Upper lobe of right lung (tissue), 1 donor: ENCODE measurements at regions not wholly inside any gene's neighbourhood (a gene's known extent, or its start where the extent isn't known, plus 50 kb on each side); places are given as distances from the start of the nearest gene placed in this dataset.

Experiments
- ATAC-seq: fragments of 200-7000 bp; cut with Tn5 transposase; one replicate; pipeline ENCODE4 v1.9.1; 2020; ENCODE audit warnings: mild to moderate bottlenecking, moderate library complexity
- DNase-seq: peaks from one replicate; pipeline ENCODE4 v3.0.0-alpha.2; 2020
- H3K27ac ChIP-seq: fragments of 200-600 bp; one replicate; pipeline ENCODE4 v1.8.0; 2022
- H3K27me3 ChIP-seq: fragments of 200-600 bp; one replicate; pipeline ENCODE4 v1.8.0; 2022; ENCODE audit warnings: mild to moderate bottlenecking
- H3K36me3 ChIP-seq: fragments of 200-600 bp; one replicate; pipeline ENCODE4 v1.8.0; 2022
- H3K4me1 ChIP-seq: fragments of 200-600 bp; one replicate; pipeline ENCODE4 v1.8.0; 2022
- H3K4me3 ChIP-seq: fragments of 200-600 bp; one replicate; pipeline ENCODE4 v1.8.0; 2022; ENCODE audit warnings: mild to moderate bottlenecking
- H3K9me3 ChIP-seq: fragments of 200-600 bp; one replicate; pipeline ENCODE4 v1.8.0; 2022
- intact Hi-C: fragments of 100-400 bp; cut with DNase I; formaldehyde crosslinking; loops from one replicate; pipeline ENCODE4 v1.11.0; 2022
- TF ChIP-seq, protein P1 (sequence below): fragments of 200-600 bp; IDR thresholded peaks from one replicate; pipeline ENCODE4 v1.8.0; 2022; ENCODE audit warnings: antibody characterized with exemption
- donor health status: DM: no; HTN: yes; CAD: no; lungs with severe emphysema.

GRCh38 chr6:3584606-3585005 is 127.8 kb upstream of the SLC22A23 start:
- H3K9me3 ChIP-seq, result no peaks in the 10 kb centered on the region
- intact Hi-C loops, result no loop called here
- H3K27me3 ChIP-seq, result no peaks in the 10 kb centered on the region
- TF ChIP-seq, protein P1, sequence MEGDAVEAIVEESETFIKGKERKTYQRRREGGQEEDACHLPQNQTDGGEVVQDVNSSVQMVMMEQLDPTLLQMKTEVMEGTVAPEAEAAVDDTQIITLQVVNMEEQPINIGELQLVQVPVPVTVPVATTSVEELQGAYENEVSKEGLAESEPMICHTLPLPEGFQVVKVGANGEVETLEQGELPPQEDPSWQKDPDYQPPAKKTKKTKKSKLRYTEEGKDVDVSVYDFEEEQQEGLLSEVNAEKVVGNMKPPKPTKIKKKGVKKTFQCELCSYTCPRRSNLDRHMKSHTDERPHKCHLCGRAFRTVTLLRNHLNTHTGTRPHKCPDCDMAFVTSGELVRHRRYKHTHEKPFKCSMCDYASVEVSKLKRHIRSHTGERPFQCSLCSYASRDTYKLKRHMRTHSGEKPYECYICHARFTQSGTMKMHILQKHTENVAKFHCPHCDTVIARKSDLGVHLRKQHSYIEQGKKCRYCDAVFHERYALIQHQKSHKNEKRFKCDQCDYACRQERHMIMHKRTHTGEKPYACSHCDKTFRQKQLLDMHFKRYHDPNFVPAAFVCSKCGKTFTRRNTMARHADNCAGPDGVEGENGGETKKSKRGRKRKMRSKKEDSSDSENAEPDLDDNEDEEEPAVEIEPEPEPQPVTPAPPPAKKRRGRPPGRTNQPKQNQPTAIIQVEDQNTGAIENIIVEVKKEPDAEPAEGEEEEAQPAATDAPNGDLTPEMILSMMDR, result no peak
- no peak for DNase-seq
- H3K36me3 ChIP-seq, result no peaks in the 10 kb centered on the region
- no peak overlapping the region for H3K27ac ChIP-seq
- no peak overlapping the region for H3K4me3 ChIP-seq
- ATAC-seq, result no peak
- H3K4me1 ChIP-seq, result no peaks in the 10 kb centered on the region

DNA sequence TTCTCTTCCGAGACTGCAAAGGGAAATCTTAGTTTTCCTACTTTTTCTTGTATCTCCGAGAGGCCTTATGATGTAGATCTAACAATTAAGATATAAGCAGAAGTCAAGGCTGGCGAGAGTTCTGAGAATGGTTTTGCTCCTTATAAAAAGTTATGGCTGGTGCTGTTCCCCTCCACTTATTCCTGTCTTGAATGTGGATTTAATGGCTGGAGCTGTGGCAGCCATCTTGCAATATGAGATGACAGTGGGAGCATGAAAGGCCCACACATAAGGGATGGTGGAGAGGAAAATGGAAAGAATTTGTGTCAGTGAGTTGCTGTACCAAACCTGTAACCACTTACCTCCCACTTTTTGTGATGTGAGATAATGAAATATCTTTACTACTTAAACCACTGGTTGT is 124.6 kb upstream of the SLC22A23 start:
- Histone ChIP-seq H3K36me3 (no peaks in the 10 kb centered on the region), H3K4me3 (no peak overlapping the region), H3K27ac (no peak overlapping the region), H3K9me3 (no peaks in the 10 kb centered on the region), H3K27me3 (no peaks in the 10 kb centered on the region), H3K4me1 (no peaks in the 10 kb centered on the region)
- intact Hi-C loops, result no loop called here
- DNase-seq (no peak), ATAC-seq (no peak)
- TF ChIP-seq, protein P1, result no peak

DNA sequence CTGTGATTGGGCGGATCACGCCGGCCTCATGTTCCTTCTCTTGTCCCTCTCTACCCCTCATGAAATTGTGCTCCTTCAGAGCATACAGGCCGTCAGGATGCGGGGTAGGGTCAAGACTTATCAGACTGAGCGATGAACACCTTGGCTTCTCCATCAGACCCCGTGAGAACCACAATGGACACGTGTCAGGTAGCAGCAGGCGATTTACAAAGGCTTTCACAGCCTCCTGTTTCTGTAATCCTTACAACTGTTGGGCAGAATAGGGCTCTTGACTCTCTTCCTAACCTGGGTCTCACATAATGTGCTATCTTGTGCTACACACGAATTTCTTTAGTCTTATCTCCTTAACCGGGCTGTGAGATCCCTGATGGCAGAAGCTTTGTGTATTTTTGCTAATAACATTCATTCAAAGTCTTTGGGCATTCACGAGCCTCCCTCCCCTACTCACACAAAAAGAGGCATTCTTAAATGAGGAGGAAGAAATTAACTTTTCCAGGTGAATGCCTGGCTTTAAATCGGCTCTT is 122.9 kb upstream of the SLC22A23 start:
- Histone ChIP-seq H3K27ac (no peak overlapping the region), H3K4me1 (no peaks in the 10 kb centered on the region), H3K36me3 (no peaks in the 10 kb centered on the region), H3K27me3 (no peaks in the 10 kb centered on the region), H3K4me3 (no peak overlapping the region), H3K9me3 (no peaks in the 10 kb centered on the region)
- ATAC-seq, result no peak
- TF ChIP-seq, protein P1, result no peak
- DNase-seq, result no peak
- intact Hi-C loops, result no loop called here

- H3K27ac ChIP-seq, result no peak overlapping the region
- intact Hi-C loops, result no loop called here
- TF ChIP-seq, protein P1, result no peak
Observed at GRCh38 chr6:3578981-3579380, 122.1 kb upstream of the SLC22A23 start.

GRCh38 chr6:3577517-3577916 is 120.7 kb upstream of the SLC22A23 start:
- H3K9me3 ChIP-seq, result no peaks in the 10 kb centered on the region
- H3K36me3 ChIP-seq, result no peaks in the 10 kb centered on the region
- DNase-seq, result no peak
- no peak for ATAC-seq
- no peaks in the 10 kb centered on the region for H3K27me3 ChIP-seq
- TF ChIP-seq, protein P1, result no peak
- intact Hi-C loops, result no loop called here
- H3K4me3 ChIP-seq, result no peak overlapping the region
- H3K4me1 ChIP-seq, result no peaks in the 10 kb centered on the region
- no peak overlapping the region for H3K27ac ChIP-seq

More at GRCh38 chr6:3578981-3579380, 122.1 kb upstream of the SLC22A23 start:
- Histone ChIP-seq H3K36me3 (no peaks in the 10 kb centered on the region), H3K4me3 (no peak overlapping the region), H3K9me3 (no peaks in the 10 kb centered on the region), H3K27me3 (no peaks in the 10 kb centered on the region), H3K4me1 (no peaks in the 10 kb centered on the region)
- DNase-seq, result no peak
- no peak for ATAC-seq

DNA sequence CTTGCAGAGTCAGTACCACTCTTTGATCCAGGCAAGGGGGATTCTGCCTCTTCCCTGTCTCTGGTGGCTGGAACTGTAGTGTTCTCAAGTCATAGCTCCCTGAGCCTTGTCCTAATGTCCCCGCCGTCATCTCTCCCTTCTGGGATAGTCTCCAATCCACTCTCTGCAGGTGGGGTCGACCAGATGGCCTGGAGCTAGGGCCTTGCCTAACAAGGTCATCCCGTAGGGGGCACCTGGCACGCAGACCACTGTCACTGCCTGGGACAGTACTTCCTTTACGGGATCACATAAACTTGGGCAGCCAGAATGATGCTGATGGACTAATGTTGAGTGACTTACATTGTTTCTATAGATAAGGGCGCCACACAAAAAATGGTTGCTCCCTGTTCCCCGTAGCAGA is 118.9 kb upstream of the SLC22A23 start:
- Histone ChIP-seq H3K27ac (no peak overlapping the region), H3K4me1 (no peaks in the 10 kb centered on the region), H3K27me3 (no peaks in the 10 kb centered on the region), H3K9me3 (no peaks in the 10 kb centered on the region), H3K4me3 (no peak overlapping the region), H3K36me3 (no peaks in the 10 kb centered on the region)
- intact Hi-C loops, result no loop called here
- DNase-seq (no peak), ATAC-seq (no peak)
- TF ChIP-seq, protein P1, result no peak
